ENCODE measurements at regions not wholly inside any gene's neighbourhood (a gene's known extent, or its start where the extent isn't known, plus 50 kb on each side); places are given as distances from the start of the nearest gene placed in this dataset.

DNA sequence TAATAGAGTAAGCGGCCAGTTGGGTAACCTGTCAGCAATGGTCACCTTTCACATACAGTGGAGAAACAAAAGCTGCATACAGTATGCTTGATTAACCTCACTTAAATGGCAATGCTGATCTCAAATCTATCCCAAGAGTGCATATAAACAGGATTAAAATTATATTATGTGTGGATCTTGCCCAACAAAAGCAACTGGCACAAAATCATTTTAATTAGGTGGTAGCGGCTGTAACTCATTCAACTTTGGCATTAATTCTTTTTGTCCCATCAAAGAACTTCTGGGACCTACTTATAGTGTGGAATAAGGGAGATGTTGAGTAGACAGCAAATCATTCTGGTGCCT lies 167.8 kb upstream of the VRK2 start:
- no peak for TF ChIP-seq JUND (IDR thresholded peaks at IDR 0.05; ENCODE audit: low read depth)
- in situ Hi-C loops (cut with HindIII; ENCODE audit: low pct_unique_long_range_greater_than_20kb, low sequenced_read_pairs): no loop called here
- DNase-seq (ENCODE audit: low read depth in 1 of 2, low spot score in 1 of 2): no peak

DNA sequence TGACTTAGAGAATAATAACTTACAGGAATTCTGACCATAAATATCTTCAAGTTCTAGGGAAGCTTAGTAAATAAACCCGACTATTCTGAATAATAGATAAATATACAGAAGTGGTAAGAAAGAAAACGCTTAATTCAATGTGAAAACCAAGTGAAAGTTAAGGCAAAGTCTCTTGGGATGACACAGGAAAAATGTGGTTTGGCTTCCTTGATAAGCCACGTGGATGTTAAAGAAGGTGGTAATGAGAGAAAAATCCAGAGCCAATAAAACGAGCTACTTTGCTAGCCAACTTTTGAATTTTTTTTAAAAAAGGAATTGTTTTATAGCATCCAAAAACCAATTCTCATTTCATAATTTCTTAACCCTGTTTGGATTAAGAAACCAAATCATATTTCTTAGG lies 166.2 kb upstream of the VRK2 start:
- DNase-seq (ENCODE audit: low read depth in 1 of 2, low spot score in 1 of 2): no peak
- in situ Hi-C loops (cut with HindIII; ENCODE audit: low pct_unique_long_range_greater_than_20kb, low sequenced_read_pairs): no loop called here
- TF ChIP-seq JUND (IDR thresholded peaks at IDR 0.05; ENCODE audit: low read depth): no peak

DNA sequence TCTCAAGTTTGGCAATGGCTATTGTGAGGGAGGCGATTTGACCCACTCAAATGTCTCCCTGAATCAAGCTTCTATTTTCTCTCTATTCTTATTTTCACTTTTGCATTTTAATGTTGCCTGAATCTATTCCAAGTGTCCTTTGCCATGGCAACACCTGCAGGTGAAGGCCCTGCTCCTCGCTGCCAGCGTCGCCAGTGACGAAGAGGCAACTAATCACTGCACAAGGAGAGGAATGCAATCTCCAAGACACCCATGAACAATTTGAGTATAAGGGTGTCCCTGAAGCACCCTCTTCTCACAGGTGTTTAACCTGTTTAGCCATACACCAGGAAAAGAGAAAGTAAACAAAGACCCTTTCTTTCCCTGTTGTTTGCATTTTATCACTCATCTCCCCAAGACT lies 165.6 kb upstream of the VRK2 start:
- TF ChIP-seq JUND (IDR thresholded peaks at IDR 0.05; ENCODE audit: low read depth): no peak
- no peak for DNase-seq (ENCODE audit: low read depth in 1 of 2, low spot score in 1 of 2)
- in situ Hi-C loops (cut with HindIII; ENCODE audit: low pct_unique_long_range_greater_than_20kb, low sequenced_read_pairs): no loop called here

DNA sequence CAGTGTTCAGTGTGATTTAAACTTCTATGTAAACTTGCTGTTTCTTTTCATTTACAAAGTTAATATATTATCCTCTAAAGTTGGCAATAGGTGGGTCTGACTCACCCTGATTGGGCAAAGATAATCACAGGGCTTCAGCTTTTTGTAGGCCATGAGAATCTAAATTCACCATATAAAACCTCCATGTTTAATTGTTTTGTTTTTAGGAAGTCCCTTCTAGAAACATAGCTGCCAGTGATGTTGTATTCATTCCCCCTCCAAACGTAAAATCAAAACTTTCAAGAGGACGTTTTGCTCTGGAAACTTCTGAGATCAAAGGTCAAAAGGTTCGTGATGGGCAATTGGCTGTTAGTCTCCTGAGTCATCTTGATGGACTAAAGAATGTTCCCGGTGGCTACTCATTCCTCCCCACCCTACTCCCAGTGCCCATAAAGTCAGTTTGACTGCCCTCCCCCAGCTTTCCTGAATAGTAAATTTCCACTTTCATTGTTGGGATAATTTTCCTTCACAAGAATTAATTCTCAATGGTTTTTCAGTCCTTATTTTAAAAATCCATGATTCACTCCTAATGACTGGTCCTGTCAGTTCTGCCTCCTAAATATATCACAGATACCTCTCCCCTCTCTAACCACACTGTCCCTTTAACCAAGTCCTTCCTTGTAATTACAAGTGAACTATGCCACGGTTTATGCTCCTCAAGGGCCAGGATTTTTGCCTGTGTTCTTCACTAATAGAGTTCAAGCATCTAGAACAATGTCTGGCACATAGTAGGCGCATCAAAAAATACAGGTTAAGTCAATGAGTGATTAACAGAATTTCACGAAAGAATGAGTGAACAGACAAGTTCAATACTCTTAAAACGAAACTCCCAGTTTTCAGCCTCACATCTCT lies 164.4 kb upstream of the VRK2 start:
- in situ Hi-C loops (cut with HindIII; ENCODE audit: low pct_unique_long_range_greater_than_20kb, low sequenced_read_pairs): no loop called here
- no peak for DNase-seq (ENCODE audit: low read depth in 1 of 2, low spot score in 1 of 2)
- TF ChIP-seq JUND (IDR thresholded peaks at IDR 0.05; ENCODE audit: low read depth): no peak

DNA sequence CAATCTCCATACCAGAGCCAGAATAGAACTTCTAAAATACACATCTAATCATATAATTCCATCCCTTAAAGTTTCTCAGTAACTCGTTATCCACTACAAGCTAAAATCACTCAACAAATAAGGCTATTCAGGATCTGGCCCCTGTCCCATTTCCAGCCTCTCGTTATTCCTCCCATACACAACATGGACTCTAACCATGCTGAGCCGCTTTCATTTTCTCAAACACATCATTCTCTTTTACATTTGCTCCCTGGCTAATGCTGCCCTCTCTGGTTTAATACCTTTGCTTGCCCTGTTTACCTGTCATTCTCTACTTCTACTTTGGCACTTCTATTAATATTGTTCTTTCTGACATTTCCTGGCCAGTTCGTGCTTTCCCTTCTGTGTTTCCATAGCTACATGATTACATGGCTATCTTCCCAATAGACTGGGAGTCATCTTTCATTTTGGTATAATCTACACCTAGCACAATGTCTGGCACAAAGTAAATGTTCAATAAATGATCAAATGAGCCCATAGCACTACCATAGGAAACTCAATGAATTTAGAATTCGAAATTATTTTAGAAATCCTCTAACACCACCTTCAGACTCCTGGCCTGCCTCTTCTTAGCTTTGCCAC lies 163.6 kb upstream of the VRK2 start:
- peak in 1 of 2 experiments; percentile 35 for DNase-seq (ENCODE audit: low read depth in 1 of 2, low spot score in 1 of 2)
- no peak for TF ChIP-seq JUND (IDR thresholded peaks at IDR 0.05; ENCODE audit: low read depth)
- in situ Hi-C loops (cut with HindIII; ENCODE audit: low pct_unique_long_range_greater_than_20kb, low sequenced_read_pairs): no loop called here

DNA sequence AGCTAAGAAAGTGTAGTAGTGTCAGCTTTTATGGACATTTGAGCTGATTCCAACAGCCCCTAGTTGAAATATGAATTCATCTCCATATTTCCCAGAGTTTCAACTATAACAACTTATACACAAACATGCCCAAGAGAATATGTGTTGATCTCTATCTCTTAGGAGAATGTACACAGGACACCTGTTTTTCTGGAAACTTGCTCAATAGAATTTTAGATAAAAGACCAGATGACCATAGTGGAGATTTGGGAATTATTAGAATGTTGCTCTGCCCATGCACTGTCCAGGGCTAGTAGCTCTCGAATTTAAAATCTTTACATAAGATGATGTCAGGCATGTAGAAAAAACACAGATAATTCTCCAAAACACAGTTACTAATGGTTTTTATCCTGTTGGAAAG lies 162.3 kb upstream of the VRK2 start:
- DNase-seq (ENCODE audit: low read depth in 1 of 2, low spot score in 1 of 2): peak in 1 of 2 experiments; percentile 57
- in situ Hi-C loops (cut with HindIII; ENCODE audit: low pct_unique_long_range_greater_than_20kb, low sequenced_read_pairs): no loop called here
- TF ChIP-seq JUND (IDR thresholded peaks at IDR 0.05; ENCODE audit: low read depth): peak; percentile 40; the same call in 1 of the 2 replicates

DNA sequence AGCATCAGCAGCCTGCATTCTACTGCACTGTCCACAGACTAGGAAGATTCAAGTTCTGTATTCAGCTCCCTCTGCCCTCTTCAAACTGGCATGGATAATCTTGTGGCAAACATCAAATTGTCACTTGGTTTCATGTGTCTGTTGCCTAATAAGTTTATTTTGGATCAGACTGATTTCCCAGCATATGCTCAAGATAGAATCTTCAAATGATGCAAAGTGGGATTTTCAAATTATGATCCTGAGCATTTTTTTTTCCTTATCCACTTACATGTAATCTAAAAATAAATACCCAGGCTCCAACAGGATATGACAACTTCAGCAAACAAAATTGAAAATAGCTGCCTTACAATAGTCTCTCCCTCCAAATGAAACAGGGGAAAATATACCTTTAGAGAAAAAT lies 160.9 kb upstream of the VRK2 start:
- TF ChIP-seq JUND (IDR thresholded peaks at IDR 0.05; ENCODE audit: low read depth): no peak
- DNase-seq (ENCODE audit: low read depth in 1 of 2, low spot score in 1 of 2): peak in 1 of 2 experiments; percentile 28
- in situ Hi-C loops (cut with HindIII; ENCODE audit: low pct_unique_long_range_greater_than_20kb, low sequenced_read_pairs): no loop called here

DNA sequence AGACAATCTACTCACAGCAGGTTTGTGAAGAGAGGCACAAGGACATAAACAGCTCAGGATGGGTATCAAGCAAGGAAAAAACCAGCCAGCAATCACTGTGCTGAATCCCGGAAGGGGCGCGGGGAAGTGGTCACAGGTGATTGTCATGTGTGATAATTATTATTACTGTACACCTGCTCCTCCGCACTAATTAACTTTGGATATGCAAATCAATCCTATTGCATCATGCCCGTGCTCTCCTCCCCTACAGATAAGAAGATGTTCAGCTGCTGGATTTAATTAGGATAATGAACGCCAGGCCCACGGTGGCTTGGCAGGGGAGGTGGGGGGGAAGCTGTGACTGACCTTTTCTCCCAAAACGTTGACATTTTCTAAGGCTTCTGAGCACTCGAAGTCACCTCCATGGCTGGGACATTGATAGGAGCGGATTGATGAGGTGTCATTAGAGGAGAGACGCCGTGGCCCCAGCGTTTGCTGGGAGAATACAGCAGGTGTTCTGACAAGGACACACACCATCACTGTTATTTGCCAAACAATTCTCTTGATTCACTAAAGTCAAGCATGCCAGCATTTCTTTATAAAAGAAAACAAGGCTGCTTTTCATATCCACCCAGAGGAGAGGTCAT lies 160.3 kb upstream of the VRK2 start:
- TF ChIP-seq JUND (IDR thresholded peaks at IDR 0.05; ENCODE audit: low read depth): no peak
- in situ Hi-C loops (cut with HindIII; ENCODE audit: low pct_unique_long_range_greater_than_20kb, low sequenced_read_pairs): no loop called here
- no peak for DNase-seq (ENCODE audit: low read depth in 1 of 2, low spot score in 1 of 2)

DNA sequence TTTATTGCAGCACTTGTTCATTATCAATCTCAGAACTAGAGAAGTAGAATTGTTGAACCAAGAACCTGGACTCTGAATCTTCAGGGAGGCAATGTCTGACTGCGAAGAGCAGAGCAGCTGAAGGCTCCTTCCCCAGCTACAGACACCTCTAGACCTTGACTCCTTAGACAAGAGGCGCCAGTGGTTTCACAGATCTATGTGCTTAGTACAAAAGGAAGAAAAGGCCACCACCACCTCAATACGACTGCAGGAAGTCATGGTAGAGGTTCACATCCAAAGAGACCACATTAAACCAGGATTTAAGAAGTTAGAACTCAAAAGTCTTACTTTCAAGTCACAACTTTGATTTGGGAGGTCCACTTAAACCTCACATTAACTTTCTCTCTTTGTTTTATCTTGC lies 158.1 kb upstream of the VRK2 start:
- TF ChIP-seq JUND (IDR thresholded peaks at IDR 0.05; ENCODE audit: low read depth): no peak
- in situ Hi-C loops (cut with HindIII; ENCODE audit: low pct_unique_long_range_greater_than_20kb, low sequenced_read_pairs): no loop called here
- no peak for DNase-seq (ENCODE audit: low read depth in 1 of 2, low spot score in 1 of 2)

DNA sequence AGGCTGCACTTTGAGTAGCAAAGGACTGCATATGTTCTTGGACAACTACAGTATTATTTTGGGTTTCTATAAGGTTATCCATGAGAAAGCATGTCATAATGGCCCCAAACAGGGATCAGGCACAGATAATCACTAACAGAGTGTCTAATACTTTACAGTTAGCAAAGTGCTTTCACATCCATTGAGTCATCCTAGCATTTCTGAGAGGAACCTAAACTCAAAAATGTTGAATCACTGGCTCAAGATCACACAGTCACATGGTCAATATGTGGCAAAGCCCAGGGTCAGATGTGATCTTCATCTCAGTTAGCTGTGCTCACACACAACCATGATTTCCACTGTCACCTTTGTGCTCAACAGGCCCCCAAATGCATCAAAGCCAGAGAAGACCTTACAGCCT lies 156.1 kb upstream of the VRK2 start:
- no peak for DNase-seq (ENCODE audit: low read depth in 1 of 2, low spot score in 1 of 2)
- no peak for TF ChIP-seq JUND (IDR thresholded peaks at IDR 0.05; ENCODE audit: low read depth)
- in situ Hi-C loops (cut with HindIII; ENCODE audit: low pct_unique_long_range_greater_than_20kb, low sequenced_read_pairs): no loop called here

DNA sequence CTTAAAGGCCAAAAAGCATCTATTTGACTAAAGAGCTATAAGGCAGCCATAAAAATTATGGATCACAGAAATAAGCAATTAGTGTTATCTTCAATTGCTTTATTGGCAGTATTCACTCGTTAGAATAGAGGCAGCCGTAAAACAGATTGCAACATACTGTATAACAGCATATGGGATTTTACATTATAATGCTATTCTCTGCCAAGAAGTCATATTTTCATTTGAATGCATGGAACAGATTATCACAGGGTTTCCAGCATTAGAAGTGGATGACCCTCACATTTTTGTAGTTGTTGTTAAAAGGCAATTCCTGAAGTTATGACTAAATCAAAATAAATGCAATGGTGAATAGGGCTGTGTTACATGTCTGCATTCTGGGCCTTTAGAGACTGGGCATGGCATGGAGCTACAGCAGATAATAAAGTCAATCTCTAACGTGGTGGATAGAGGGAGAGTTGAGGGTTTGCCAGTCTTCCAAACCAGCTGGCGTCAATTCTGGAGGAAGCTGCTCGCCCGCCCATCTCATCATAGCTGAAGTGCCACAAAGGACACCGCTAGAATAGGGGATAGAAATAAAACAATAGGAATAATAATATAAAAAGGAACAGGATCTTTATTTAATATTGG lies 155.4 kb upstream of the VRK2 start:
- TF ChIP-seq JUND (IDR thresholded peaks at IDR 0.05; ENCODE audit: low read depth): no peak
- in situ Hi-C loops (cut with HindIII; ENCODE audit: low pct_unique_long_range_greater_than_20kb, low sequenced_read_pairs): no loop called here
- no peak for DNase-seq (ENCODE audit: low read depth in 1 of 2, low spot score in 1 of 2)

DNA sequence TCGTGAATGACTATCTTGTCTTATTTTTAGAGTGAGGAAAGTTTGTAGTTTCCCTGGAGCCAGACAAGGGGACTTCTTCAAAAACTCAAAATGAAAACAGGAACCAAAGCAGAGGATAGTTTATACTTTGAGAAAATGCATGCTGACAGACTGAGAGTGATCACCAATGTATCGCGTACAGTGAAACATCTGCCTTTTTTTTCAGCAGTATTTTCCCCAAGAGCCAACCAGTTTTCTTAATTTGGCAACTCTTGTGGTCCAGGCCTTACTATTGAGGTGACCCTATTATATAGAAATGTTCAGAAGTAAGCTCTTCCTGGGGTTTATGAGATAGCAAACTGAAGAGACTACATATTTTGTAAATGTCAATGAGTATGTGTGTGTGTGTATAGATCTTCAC lies 153.7 kb upstream of the VRK2 start:
- in situ Hi-C loops (cut with HindIII; ENCODE audit: low pct_unique_long_range_greater_than_20kb, low sequenced_read_pairs): no loop called here
- DNase-seq (ENCODE audit: low read depth in 1 of 2, low spot score in 1 of 2): no peak
- no peak for TF ChIP-seq JUND (IDR thresholded peaks at IDR 0.05; ENCODE audit: low read depth)

DNA sequence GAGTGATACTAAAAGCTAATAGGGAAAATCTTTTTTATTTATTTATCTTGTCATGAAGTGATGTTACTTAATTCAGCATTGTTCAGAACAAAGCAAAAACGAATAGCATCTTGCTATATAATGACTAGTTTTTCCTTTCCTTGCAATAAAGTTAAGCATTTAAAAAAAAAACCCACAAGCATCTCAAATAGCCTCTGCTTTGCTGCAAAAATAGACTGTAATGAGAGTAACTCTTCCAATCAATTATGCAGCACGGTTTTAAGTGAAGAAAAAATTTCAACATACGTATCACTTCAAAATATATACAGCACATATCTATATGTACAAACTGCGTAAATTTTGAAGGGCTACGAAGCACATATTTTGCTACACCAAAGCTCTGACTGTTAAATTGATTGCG lies 153.3 kb upstream of the VRK2 start:
- in situ Hi-C loops (cut with HindIII; ENCODE audit: low pct_unique_long_range_greater_than_20kb, low sequenced_read_pairs): no loop called here
- DNase-seq (ENCODE audit: low read depth in 1 of 2, low spot score in 1 of 2): no peak
- TF ChIP-seq JUND (IDR thresholded peaks at IDR 0.05; ENCODE audit: low read depth): no peak

Measured in T47D (cell line).